Stimulated activated CD4-positive, alpha-beta T cell treated with anti-CD3 and anti-CD28 coated beads, TNF-alpha, amount 100 ng/mL, for 1 hour (primary cell): ENCODE measurements at regions not wholly inside any gene's neighbourhood (a gene's known extent, or its start where the extent isn't known, plus 50 kb on each side); places are given as distances from the start of the nearest gene placed in this dataset.
"Not testable (repeated sequence)": the region's sequence is repeated elsewhere in the genome, so short reads cannot be mapped to it uniquely, and the experiment has no call there.

Experiments used
- DNase-seq, 3 donors: peaks; one replicate each; pipeline ENCODE4 v3.0.0-alpha.2; 2020; ENCODE audit warnings: low read depth in 3 of 3, low spot score in 1 of 3

DNA sequence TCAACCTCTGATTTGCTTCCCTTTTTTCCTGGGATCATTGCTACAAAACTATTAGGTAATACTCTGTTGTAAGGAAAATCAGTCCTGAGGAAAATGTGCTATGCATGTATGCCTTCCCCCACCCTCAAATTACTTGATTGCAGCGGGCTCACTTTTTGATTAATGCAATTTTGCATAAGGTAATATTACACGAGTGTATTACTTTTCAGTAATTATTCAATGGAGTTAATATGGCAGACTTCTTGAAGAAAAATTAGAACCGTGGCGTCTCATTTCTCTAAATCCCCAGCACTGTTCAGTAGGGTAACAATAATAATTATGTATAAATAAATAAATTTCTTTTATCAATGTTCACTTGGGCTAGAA is 527.6 kb upstream of the FANCL start:
- DNase-seq, result no peak

- DNase-seq, result no peak
These were observed 526.9 kb upstream of the FANCL start for GRCh38 chr2:58767828-58768714.

- DNase-seq, result no peak
These were observed 523.4 kb upstream of the FANCL start for GRCh38 chr2:58764338-58765104.

- DNase-seq, result no peak
These were observed 521.2 kb upstream of the FANCL start for GRCh38 chr2:58762176-58762781.

GRCh38 chr2:58757971-58758370 is 516.8 kb upstream of the FANCL start:
- no peak for DNase-seq

DNA sequence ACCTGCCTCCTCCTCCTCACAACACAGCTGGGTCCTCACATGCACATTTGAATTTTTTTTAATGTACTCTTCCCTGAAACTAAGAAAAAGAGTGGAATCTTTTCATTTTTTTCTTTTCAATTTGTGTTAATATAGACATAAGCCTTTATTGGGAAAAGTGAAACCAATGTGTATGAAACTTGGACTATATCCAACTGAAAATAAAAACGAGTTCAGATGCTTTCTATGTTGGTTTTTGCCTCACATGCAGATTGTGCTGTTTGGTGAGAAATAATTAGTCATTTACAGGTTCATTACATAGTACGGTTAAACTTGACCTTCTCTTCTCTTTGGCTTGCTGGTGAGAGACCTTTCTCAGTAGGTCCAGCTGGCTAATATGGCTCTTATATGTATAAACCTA is 515.2 kb upstream of the FANCL start:
- no peak for DNase-seq

DNA sequence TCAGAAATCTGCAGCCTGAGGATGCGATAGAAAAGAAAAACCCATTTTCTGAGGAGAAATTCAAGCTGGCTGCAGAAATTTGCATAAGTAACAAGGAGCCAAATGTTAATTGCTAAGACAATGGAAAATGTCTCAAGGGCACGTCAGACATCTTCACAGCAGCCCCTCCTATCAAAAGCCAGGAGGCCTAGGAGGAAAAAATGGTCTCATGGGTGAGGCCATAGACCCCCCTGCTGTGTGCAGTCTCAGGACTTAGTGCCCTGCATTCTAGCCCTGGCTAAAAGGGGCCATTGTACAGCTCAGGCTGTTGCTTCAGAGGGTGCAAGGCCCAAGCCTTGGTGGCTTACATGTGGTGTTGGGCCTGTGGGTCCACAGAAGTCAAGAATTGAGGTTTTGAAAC is 511.4 kb upstream of the FANCL start:
- not testable (repeated sequence) for DNase-seq

DNA sequence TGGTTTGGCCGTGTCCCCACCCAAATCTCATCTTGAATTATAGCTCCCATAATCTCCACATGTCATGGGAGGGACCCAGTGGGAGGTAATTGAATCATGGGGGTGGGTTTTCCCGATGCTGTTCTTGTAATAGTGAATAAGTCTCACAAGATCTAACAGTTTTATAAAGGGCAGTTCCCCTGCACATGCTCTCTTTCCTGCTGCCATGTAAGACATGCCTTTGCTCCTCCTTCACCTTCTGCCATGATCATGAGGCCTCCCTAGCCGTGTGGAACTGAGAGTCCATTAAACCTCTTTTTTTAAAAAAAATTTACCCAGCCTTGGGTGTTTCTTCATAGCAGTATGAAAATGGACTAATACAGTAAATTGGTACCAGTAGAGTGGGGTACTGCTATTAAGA is 510.6 kb upstream of the FANCL start:
- DNase-seq, result not testable (repeated sequence)

- DNase-seq, result no peak
These were observed 507.9 kb upstream of the FANCL start for GRCh38 chr2:58749041-58749440.

DNA sequence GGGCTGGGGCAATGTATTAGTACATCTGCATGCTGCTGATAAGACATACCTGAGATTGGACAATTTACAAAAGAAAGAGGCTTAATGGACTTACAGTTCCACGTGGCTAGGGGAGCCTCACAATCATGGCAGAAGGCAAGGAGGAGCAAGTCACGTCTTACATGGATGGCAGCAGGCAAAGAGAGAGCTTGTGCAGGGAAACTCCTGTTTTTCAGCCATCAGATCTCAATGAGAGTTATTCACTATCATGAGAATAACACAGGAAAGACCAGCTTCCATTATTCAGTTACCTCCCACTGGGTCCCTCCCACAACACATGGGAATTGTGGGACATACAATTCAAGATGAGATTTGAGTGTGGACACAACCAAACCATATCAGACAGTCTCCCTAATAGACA is 504.2 kb upstream of the FANCL start:
- not testable (repeated sequence) for DNase-seq

DNA sequence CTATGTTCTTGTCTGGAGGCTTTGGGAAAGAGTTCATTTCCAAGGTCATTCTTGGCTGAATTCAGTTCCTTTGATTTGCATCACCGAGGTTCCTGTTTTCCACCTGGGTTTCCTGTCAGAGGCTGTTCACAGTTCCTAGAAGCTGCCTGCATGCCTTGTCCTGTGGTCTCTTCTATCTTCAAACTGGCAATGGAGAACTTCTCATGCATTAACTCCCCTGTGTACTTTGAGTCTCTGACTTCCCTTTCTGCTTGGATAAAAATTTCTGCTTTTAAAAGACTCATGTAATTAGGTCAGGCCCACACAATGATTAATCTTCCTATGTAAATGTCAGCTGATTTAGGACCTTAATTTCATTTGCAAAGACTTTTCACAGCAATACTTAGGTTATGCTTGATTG is 499.3 kb upstream of the FANCL start:
- no peak for DNase-seq

GRCh38 chr2:58739033-58739432 is 497.9 kb upstream of the FANCL start:
- no peak for DNase-seq

DNA sequence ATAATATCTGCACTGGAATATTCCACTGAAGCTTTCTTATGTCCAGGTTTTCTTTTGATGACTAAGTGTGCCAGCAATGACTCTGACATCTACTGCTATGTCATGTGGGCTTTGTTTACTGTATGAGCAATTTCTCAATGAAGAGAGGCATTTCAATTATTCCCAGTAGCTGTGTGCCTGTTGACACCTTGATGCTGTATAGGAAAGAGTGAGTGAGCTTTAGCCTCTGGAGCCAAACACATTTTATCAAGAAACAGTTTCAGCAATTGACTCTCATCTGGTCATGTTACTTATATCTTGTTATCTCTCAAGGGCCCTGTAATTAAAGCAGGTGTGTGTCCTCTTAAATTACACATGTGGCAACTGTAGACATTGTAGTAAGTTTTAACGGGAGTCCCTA is 493.2 kb upstream of the FANCL start:
- DNase-seq, result no peak

- DNase-seq, result no peak
These were observed 491.9 kb upstream of the FANCL start for GRCh38 chr2:58732999-58733398.

GRCh38 chr2:58731488-58731869 is 490.4 kb upstream of the FANCL start:
- no peak for DNase-seq

DNA sequence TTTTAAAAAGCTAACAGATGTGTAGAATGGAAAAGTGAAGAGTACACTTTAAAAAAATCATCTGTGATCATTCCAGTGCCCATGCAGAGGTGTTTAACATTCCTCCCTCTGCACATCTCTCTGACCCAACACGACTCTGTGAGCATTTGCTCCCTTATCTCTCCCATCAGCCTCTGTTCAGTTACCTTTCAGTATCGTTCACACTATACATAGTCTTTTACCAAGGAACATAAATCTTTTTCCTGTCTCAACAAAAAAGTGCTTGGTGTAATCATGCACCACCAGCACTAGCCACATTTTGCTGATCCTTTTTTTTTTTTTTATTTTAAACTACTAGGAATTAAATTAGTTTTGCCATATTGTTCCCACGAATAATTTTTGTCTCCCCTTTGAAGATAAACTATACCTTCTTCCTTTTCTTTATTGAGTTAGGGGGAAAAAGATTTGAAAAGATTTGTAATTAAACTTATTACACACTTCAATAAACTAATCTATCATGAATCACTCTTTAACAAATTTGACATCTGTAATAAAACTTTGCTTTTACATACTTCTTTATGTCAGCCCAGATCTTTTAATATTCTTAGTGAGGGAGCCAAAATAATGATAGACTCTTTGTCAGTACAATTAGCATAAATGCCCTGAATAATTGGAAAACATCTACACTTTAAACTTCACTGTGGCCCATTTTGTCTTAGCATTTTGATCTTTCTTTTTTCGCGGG is 489.8 kb upstream of the FANCL start:
- no peak for DNase-seq

- no peak for DNase-seq
These were observed 487.0 kb upstream of the FANCL start for GRCh38 chr2:58727981-58728656.

GRCh38 chr2:58721912-58722591 is 480.9 kb upstream of the FANCL start:
- no peak for DNase-seq

DNA sequence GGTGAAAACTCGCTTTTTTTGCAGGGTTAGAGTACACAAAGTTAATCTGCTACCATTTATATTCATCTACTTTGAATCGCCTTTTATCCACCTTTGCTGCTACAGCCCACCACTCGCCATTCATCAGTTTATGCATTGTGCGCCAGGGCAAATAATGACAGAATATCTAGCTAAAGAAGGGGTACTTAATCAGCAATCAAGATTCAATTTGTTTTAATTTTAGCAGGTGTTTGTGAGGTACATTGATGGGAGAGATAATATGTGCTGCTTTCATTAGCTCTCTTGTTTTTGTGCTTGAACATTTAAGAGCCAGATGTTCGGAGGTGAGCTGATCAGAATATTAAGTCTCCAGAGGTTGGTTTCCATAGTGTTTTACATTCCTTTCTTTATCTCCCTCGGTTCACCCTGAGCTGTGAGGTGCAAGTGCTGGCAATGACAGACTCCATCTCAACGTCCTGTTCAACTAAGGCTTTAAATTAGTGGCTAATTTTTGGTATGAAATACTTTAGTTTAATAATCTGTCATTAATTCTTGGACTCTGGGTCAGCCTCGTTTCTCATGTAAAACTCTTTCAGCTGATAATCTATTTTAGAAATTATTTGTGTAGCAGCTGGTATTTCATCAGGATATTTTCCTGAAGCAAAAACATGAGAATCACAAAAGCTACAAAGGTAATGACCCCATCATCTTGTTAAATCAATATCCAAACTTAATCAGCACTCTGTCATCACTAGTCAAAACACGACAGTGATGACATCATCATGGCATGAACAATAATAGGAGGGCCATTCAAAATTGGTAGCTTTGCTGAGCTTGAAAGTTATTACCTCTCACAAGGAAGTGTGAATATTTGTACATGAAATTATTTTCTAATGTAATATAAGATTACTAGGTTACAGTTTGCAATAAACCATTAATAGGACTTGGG is 479.9 kb upstream of the FANCL start:
- DNase-seq, result no peak
